Esophagus muscularis mucosa (tissue), 3 donors: ENCODE measurements at regions not wholly inside any gene's neighbourhood (a gene's known extent, or its start where the extent isn't known, plus 50 kb on each side); places are given as distances from the start of the nearest gene placed in this dataset.

Experiments
- CTCF ChIP-seq, 3 experiments: fragments of 200-600 bp in 2 of 3; fragments of 450-650 bp in 1 of 3; sonication (generic) in 2 of 3; IDR thresholded peaks; one replicate each; pipeline ENCODE4 v1.5.1; 2017 to 2019; ENCODE audit warnings: antibody characterized with exemption in 3 of 3, mild to moderate bottlenecking in 2 of 3, moderate library complexity in 1 of 3
- POLR2A ChIP-seq: fragments of 450-650 bp; IDR thresholded peaks from one replicate; pipeline ENCODE4 v1.6.1; 2017; ENCODE audit warnings: antibody characterized with exemption, moderate library complexity, mild to moderate bottlenecking, low read depth
- POLR2AphosphoS5 ChIP-seq, 2 donors: sonication (generic); formaldehyde crosslinking; IDR thresholded peaks; one replicate each; pipeline ENCODE4 v1.6.1; 2017; ENCODE audit warnings: antibody characterized with exemption in 2 of 2

GRCh38 chr6:139486476-139486799 lies 112.0 kb upstream of the CITED2 start:
- TF ChIP-seq CTCF (IDR thresholded peaks at IDR 0.05) (no peak), POLR2AphosphoS5 (IDR thresholded peaks at IDR 0.05) (no peak), POLR2A (no peak)
